HG03342 (cell line): ENCODE measurements at regions not wholly inside any gene's neighbourhood (a gene's known extent, or its start where the extent isn't known, plus 50 kb on each side); places are given as distances from the start of the nearest gene placed in this dataset.

Experiments
- ATAC-seq: cut with Tn5 transposase; IDR thresholded peaks from one replicate; pipeline ENCODE4 v1.9.1; 2021; ENCODE audit warnings: mild to moderate bottlenecking, moderate library complexity; ENCODE audit not compliant: unreplicated experiment

DNA sequence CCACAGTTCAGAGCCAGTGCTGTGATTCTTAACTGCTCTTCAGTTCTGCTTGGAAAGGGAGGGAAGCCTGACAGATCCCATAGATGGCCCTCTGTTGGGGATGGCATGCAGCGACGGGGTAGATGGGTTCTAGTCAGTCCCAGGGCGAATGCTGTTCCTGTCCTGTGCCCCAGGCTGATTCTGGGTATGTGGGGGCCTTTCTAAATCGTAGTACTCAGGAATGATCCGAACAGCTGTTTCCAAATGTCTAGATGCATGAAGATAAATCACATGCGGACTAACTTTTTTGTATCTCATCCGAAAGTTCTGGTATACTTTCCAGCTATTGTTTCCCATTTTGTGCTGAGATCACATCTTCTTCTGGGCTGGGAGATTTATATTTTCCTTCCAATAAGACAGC is 186.0 kb upstream of the MKI67 start:
- ATAC-seq: no peak

DNA sequence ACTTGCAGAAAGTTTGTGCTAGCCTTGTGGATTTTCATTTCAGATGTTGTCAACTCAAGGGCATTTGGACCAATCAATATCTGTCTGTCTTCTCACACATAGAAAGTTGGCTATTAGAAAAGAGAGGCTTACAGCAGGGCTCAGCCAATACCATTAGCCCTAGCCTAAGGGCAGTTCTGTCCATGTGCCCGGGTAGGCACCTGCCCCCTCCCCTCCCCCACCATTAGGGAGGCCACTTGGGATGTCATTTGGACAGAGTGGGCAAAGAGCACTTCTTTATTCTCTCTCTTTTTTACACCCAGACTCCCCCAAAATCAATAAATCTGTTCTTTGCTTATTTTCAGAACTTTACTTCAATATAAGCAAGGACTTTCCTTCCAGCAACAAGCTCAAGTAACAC is 188.5 kb upstream of the MKI67 start:
- no peak for ATAC-seq

DNA sequence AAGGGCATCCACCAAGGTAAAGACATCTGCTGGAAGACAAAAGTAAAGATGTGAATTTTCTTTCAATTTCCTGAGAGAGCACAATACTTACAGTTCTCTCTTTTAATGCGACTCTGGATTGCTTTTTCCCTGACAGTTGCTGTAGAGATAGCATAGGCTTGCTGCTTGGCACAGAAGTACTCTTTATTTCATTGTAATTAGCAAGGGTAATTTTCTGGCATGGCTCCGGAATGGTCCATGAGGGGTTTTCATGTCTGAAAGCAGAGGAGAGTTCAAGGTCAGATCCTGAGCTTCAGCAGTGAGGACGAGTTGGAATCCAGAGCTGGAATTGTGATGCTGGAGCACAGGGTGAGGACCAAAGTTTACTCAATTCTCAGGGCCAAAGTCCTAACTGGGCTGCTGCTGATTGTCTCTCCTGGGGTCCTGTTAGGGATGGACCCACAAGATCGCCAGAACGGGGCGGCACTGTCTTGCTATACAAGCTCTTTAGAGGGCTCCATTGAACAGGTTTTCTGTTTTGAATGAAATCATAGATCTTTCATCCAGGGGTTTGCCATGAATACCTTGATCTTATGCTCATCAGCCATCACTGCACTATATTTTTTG is 190.0 kb upstream of the MKI67 start:
- ATAC-seq: no peak

DNA sequence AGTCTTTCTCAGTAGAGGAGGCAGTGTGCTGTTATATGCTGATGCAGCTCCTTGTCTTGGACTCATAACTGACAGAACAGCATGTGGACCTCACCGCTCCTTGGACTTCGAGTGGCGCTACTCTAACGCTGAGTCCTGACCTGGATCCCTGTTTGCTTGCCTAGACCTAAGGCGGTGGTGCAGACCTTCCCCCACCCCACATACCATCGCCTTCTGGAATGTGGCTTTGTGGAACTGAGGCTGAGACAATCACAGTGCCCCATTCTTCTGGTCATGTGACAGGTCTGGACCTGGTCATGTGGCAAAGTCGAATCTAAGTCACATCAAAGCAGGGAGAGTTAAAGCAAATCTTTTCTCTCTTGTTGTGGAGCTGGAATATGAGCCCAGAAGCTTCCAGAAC is 190.7 kb upstream of the MKI67 start:
- ATAC-seq: no peak

DNA sequence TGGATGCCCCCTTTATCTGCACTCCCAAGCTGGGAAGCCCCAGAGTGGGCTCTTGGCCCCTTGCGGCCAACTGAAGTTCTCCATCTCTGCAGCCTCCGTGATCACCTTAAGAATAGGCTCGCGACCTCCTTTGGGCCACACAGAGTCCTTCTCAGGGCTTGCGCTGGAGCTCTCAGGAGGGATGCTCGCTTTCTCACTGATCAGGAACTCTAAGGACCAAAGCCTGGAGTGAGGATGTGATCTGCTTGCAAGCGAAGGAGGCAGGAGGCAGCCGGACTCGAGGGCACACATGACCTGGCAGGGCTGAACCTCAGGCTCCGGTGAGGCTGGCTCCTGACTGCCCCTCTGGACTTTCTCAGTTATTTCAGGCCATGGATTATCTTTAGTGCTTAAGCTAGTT is 192.1 kb upstream of the MKI67 start:
- no peak for ATAC-seq

DNA sequence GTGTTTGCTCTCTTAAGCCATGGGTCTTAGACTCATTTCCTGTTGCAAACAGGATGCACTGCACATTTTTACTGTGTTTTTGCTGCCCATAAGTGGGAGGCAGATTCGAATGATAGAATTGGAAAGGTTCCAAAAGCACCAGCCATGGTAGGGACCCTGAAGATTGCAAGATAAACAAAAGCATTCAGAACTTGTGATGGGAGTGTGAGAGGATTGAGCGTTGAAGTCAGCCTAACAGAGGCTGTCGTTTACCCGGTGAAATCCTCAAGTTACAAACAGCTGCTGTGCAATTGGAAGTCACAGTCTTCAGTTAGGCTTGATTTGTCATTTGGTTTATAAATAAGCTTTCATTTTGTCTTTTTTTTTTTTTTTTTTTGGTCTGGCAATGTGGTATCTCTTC is 192.7 kb upstream of the MKI67 start:
- no peak for ATAC-seq

DNA sequence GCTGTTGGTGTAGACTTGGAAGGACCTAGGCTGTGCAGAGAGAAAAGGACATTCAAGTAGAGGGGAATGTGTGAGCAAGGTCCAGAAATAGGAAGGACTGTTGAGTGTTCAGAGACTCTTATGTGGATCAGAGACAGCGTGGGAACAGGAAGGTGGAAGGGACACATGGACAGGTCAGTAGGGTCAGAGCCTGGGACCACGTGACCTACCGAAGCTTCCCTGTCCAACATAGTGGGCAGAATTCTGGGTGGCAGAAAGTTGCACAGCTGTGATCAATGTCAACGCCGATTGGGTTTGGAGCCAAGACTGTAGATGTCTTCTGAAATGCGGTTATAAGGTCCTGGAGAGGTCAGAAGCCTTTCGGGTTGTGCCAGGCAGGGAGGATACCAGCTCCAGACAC is 195.9 kb upstream of the MKI67 start:
- no peak for ATAC-seq

DNA sequence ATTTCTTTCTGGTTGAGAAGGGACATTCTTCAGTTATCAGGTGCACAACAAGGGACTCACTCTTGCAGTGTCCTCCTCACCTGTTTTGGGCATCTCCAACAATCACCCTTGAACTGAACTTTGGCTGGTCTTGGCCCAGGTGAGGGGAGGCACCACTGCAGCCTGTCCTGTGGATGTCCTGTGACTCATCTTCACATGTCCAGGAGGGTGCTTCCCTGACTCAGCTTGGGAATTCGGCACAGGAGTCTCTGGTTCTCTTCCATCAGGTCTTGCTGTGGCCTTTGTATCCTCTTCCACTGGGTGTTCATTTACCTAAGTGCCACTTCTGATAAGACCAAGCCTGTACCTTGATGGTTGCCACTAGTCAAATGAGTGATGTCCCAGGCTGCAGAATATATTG is 196.7 kb upstream of the MKI67 start:
- no peak for ATAC-seq

DNA sequence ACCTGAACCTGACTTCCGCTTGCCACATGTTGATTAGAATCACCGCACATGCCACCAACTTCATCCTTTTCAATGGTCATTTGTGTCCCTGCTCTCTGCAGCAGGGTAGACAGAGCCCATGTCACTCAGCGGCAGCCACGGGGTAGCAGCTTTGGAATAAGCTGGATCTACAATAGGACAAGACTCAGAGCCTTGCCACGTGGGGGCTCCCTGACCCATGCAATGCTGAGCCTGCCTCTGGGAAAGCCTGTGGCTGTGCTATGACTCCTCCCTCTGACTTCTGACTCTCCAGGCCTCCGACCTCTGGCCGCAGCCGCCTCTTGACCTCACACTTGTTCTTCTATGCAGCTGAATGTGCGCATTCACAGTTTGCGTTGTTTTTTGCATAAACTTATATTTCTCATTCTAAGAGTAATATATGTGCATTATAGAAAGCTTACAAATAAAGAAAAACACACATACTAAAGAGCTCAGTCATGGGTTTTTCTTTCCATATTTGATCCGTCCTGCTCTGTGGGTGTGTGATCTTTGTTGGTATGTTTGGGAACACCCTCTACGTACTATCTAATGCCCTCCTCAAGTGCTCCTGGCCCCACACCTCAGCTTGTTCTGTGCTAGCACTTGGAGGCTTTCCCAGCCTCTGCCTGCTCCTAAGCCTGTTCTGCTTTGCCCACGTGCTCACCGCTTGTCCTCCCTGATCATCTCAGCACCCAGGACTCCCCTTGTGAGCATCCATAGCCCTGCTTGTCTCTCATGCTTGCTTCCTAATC is 198.0 kb upstream of the MKI67 start:
- no peak for ATAC-seq

DNA sequence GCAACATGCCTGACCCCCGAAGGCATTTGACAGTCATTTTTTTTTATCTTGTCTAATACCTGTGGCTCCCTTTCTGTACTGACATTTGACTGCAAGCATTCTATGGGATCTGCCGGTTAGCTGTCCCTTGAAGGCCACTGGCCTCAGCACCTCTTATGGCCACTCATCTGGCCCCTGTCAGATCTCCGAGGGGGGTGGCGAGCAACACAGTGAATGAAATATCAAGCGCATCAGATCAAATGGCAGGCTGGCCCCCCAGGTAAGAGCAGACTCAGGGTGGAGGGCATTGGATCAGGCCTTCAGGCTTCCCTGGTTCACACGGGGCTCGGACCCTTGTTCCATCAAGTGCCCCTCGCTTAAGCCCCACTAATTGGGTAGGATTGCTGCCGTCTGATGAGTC is 199.6 kb upstream of the MKI67 start:
- no peak for ATAC-seq

DNA sequence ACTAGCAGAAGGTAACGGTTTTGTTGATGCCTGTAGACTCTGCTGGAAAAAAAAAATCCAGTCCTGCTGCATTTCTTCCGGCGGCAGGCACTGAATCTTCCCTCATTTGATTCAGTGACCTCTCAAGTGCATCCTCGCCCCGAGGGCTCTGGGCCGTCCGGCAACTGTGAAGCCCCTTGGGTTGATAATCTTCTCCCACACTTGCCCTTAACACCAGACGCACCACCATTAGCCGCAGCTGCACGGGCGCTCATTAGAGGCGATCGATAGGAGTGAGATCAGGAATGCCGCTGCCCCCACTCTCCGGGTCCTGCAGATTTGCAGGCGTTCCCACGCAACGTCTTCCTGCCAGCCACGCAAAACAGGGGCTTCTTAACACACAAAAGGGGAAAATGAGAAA is 200.0 kb upstream of the MKI67 start:
- no peak for ATAC-seq

DNA sequence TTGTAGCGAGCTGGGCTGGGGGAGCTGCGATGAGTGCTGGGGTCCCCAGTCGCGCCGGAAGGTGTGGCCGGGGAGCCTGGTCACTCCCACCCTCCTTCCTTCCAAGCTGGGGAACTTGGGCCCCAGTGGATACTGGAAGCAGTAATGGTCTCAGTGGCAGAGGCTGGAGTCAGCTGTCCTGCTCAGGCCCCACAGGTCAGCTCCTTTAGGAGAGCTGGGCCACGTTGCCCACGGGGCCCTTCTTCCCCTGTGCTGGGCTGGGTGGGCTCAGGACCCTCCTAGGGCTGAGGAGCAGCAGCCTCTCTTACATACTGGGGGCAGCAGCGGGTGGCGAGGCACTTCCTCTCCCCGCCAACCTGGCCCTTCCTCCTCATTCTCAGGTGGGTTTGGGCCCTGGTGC is 200.6 kb upstream of the MKI67 start:
- ATAC-seq: no peak

DNA sequence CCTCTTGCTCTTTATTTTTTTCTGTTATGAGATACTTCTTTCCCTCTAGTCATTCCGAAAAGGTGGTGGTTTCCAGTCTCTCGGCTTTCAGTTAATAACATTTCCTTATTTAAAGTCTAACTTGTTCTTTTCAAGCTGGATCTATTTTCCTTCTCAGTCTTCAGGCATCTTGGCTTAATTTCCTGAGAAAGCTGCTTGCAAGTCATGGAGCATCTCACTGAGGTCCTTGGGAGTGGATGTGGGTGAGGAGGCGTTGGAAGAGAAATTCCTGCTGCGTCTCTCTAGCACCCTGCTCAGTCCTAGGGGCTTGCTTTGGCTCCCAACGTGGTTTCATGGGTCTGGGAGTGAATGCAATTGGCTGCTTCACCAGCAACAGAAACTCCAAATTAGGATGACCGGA is 210.2 kb upstream of the MKI67 start:
- no peak for ATAC-seq

DNA sequence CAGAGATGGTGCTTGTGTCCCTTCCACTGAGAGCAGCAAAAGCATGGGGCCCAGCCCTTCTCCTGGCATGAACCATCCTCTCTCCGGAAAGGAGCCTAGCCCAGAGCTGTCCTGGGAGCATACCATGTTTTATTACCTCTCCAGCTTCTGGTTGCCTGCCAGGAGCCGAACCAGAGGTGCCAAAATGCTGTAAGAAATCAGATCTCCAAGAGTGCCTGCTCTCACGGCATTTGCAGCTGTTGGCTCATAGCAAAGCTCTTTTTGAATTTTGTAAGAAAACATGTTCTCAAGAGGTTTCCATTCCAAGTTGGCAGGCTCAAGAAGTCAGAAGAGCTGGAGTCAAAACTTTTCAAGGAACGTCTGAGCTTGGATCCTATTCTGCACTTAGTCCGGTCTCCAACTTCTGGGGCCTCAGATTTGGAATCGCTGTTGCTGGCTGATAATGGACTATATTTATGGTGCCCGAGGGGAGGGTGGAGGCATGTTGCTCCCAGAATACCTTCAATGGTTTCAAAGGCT is 211.7 kb upstream of the MKI67 start:
- no peak for ATAC-seq

DNA sequence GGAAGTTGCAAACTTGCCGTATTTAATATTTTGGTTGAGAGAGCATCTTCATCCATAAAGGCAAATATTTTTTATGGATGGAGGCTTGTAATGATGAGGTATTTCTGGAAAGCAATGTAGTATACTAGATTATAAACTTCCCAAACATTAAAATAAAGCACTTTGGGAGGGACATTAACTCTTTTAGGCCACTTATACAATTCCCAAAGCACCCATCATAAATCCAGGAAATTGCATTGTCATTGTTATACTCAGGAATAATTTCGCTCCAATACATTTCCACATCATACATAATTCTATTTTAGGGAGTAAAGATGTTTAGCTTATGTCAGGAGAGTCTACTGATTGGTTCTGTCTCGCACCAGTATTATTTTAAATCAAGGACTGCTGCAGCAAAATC is 212.7 kb upstream of the MKI67 start:
- ATAC-seq: no peak

DNA sequence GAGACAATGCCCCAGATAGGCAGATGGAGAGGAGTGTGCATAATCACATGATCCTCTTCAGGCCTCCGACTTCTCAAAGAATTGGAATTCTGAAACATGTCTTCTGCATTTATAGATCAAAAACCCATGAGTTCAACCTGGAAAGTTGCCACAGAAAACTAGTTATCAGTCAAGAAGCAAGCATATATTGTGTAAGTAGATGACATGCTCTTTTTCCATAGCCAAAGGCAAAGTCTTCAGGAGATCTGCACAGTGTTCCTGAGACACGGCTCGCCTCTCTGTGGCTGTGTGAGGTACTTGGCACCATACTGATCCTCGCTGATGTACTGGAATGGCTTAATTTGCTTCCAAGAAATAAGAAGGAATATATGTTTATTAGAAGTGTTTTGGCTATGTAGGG is 213.5 kb upstream of the MKI67 start:
- ATAC-seq: no peak

DNA sequence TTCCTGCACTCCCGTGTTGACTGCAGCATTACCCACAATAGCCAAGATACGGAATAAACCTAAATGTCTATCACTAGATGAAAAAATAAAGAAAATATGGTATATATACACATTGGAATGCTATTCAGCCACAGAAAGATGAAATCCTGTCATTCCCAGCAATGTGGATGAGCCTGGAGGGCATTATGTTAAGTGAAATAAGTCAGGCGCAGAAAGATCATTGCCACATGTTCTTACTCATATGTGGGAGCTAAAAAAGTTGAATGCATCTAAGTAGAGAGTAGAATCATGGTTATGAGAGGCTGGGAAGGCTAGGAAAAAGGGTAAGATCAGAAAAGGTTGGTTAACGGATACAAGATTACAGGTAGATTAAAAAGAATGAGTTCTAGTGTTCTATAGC is 219.1 kb upstream of the MKI67 start:
- no peak for ATAC-seq

DNA sequence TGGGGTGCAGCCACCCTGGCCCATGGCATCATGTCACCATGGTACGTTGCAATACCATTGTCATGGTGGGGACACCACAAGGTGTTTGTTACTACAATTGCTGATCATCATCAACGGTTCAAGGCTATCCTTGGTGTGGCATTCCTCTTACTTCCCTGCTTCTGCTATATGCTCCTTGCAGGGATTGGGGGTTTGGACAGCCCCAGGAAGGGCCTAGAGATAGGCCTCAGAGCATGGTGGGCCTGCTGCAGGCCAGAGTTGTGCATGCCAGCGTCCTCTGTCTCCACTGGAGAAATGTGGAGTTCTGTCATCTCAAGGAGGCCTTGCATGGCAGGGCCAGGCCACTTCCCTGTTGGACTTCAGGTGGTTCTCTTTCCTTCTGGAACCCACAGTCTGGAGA is 234.6 kb upstream of the MKI67 start:
- no peak for ATAC-seq

DNA sequence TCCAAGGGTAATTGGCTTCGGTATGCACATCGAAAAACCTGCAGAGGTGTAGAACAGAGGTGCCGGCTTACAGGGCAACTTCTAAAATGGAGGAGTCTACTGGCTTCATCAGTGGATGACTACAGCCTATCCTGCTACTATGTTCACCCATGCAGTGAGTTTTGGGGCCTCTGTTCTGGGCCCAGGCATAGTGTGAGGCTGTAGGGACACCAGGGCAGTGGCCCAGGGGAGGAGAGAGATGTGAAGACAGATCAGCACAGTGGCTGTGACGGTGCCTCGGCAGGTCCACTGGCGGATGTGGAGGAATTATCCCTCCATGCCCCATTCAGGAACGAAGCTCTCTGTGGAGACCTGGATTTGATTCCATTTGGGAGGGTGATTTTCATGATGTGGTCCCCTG is 235.3 kb upstream of the MKI67 start:
- no peak for ATAC-seq

DNA sequence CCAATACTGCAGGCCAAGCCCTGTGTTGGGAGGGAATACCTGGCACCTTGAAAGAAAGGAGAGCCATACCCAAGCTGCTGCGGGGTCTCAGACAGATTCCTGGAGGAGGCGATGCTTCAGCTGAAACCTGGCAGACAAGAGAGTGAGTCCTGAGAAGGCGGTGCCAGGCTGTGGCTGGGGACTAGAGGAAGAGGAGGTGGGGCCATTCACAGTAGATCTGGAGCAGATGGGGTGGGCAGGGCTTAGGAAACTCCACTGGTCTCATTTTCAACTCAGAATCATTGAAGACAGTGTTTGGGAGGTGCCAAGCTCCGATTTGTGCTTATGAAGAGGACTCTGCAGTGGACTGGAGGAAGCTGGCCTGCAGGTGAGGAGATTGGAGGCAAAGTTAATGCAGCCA is 236.3 kb upstream of the MKI67 start:
- ATAC-seq: no peak

DNA sequence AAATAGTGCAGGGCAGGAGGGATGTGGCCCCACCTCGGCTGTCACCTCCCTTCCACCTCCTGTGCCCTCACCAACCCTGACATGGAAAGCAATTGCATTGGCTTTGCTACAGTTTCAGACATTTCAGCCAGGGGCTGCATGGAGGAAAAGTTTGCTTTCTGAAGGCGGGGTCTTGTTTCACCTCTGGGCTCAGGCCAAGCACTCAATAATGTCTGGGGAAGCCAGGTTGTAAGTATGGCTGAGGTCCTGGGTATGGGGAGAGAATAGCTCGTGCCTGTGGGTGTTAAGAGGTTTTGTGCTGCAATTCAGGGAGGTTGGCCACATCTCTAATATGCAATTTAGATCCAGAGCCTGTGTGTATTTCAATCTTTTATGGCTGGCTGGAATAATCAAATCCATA is 238.4 kb upstream of the MKI67 start:
- ATAC-seq: no peak

DNA sequence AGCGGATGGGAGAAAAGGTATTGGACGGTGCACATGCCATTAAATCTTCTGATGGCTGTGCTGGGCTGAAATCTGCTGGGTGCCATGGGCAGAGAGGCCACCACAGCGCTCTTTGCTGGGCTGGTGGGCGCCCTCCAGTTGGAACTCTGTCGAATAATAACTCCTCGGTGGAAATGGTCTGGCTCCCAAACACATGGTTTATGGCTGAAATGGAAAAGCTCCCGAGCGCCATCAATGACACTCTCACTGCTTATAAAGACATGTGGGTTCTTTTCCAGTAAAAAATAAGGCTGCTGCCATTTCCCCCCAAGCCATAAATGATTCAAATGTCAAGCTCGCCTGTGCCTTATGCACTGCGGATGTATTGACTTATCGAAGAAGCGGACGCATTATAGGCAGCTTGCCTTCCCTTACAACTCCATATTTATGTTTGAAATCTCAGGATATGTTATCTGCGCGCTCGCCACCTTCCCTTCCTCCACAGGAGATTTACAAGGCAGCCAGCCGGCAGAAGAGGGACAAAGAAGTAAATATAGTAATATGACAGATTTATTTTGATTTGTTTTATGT is 239.0 kb upstream of the MKI67 start:
- no peak for ATAC-seq
